Liver (tissue), 8 donors: ENCODE measurements at regions not wholly inside any gene's neighbourhood (a gene's known extent, or its start where the extent isn't known, plus 50 kb on each side); places are given as distances from the start of the nearest gene placed in this dataset.

ENCODE experiments used
- DNase-seq: peaks from one replicate; pipeline ENCODE4 v3.0.0-alpha.2; 2017; ENCODE audit warnings: low spot score
- H3K27ac ChIP-seq, 2 donors: one replicate each; pipeline ENCODE4 v1.7.0; 2013; ENCODE audit warnings: inconsistent platforms in 2 of 2, low read length in 2 of 2, control low read depth in 1 of 2, low read depth in 1 of 2, mild to moderate bottlenecking in 1 of 2
- H3K27me3 ChIP-seq, 4 donors: one replicate each; pipeline versions ENCODE4 v1.6.1 to v1.7.0; 2013; ENCODE audit warnings: low read length in 3 of 4, inconsistent platforms in 1 of 4, mild to moderate bottlenecking in 1 of 4, moderate library complexity in 1 of 4; ENCODE audit not compliant: control insufficient read depth in 4 of 4, insufficient read depth in 4 of 4
- H3K36me3 ChIP-seq, 4 donors: one replicate each; pipeline versions ENCODE4 v1.6.1 to v1.7.0; 2013; ENCODE audit warnings: low read length in 3 of 4, mild to moderate bottlenecking in 3 of 4, low read depth in 1 of 4, moderate library complexity in 1 of 4; ENCODE audit not compliant: control insufficient read depth in 4 of 4, insufficient read depth in 3 of 4
- H3K4me1 ChIP-seq, 4 donors: one replicate each; pipeline versions ENCODE4 v1.6.1 to v1.7.0; 2013; ENCODE audit warnings: low read length in 3 of 4, mild to moderate bottlenecking in 3 of 4, moderate library complexity in 1 of 4; ENCODE audit not compliant: control insufficient read depth in 4 of 4, insufficient read depth in 4 of 4
- H3K4me3 ChIP-seq, 3 donors: one replicate each; pipeline versions ENCODE4 v1.6.1 to v1.7.0; 2013; ENCODE audit warnings: low read length in 3 of 3, control low read depth in 1 of 3, low read depth in 1 of 3, mild to moderate bottlenecking in 1 of 3
- H3K9ac ChIP-seq, 2 donors: one replicate each; pipeline ENCODE4 v1.7.0; 2013; ENCODE audit warnings: low read length in 2 of 2, mild to moderate bottlenecking in 2 of 2, moderate library complexity in 2 of 2, control low read depth in 1 of 2, low read depth in 1 of 2
- H3K9me3 ChIP-seq, 4 donors: one replicate each; pipeline versions ENCODE4 v1.6.1 to v1.7.0; 2013; ENCODE audit warnings: low read length in 3 of 4; ENCODE audit not compliant: control insufficient read depth in 4 of 4
- EGR1 ChIP-seq, 2 donors: IDR thresholded peaks; 2 replicates each; pipeline ENCODE4 v1.6.1; 2016 to 2018; ENCODE audit warnings: antibody characterized with exemption in 2 of 2, low read depth in 2 of 2
- FOXA1 ChIP-seq: IDR thresholded peaks from 2 replicates; pipeline ENCODE4 v1.6.1; 2016; ENCODE audit warnings: antibody characterized with exemption
- FOXA2 ChIP-seq: IDR thresholded peaks from 2 replicates; pipeline ENCODE4 v1.6.1; 2016; ENCODE audit warnings: antibody characterized with exemption
- HNF4A ChIP-seq, 2 donors: conservative IDR thresholded peaks; 2 replicates each; pipeline ENCODE4 v1.6.1; 2016; ENCODE audit warnings: antibody characterized with exemption in 2 of 2, mild to moderate bottlenecking in 2 of 2
- HNF4G ChIP-seq: IDR thresholded peaks from 2 replicates; pipeline ENCODE4 v1.6.1; 2016; ENCODE audit warnings: antibody characterized with exemption
- JUND ChIP-seq, 2 donors: IDR thresholded peaks; 2 replicates each; pipeline ENCODE4 v1.6.1; 2016; ENCODE audit warnings: antibody characterized with exemption in 2 of 2
- NR2F2 ChIP-seq: IDR thresholded peaks from 2 replicates; pipeline ENCODE4 v1.6.1; 2016; ENCODE audit warnings: antibody characterized with exemption
- RAD21 ChIP-seq, 2 donors: IDR thresholded peaks; 2 replicates each; pipeline ENCODE4 v1.6.1; 2016; ENCODE audit warnings: antibody characterized with exemption in 2 of 2, mild to moderate bottlenecking in 2 of 2
- RXRA ChIP-seq, 2 donors: IDR thresholded peaks; 2 replicates each; pipeline ENCODE4 v1.6.1; 2017 to 2018; ENCODE audit warnings: antibody characterized with exemption in 2 of 2, mild to moderate bottlenecking in 1 of 2
- SP1 ChIP-seq: IDR thresholded peaks from 2 replicates; pipeline ENCODE4 v1.6.1; 2018; ENCODE audit warnings: antibody characterized with exemption, mild to moderate bottlenecking
- WGBS: extraction: QIAGEN DNeasy Blood & Tissue Kit; methylation state at CpG from one replicate; pipeline ENCODE4 v1.1.7; 2013; 5-methylcytosine and 5-hydroxymethylcytosine counted together
- TF ChIP-seq, protein P1 (sequence below): IDR thresholded peaks from 2 replicates; pipeline ENCODE4 v1.6.1; 2016; ENCODE audit warnings: antibody characterized with exemption, mild to moderate bottlenecking
- TF ChIP-seq, protein P2 (sequence below): IDR thresholded peaks from 2 replicates; pipeline ENCODE4 v1.6.1; 2016; ENCODE audit warnings: antibody characterized with exemption
- TF ChIP-seq, protein P3 (sequence below): IDR thresholded peaks from 2 replicates; pipeline ENCODE4 v1.6.1; 2016; ENCODE audit warnings: antibody characterized with exemption
- TF ChIP-seq, protein P4 (sequence below): IDR thresholded peaks from 2 replicates; pipeline ENCODE4 v1.6.1; 2016; ENCODE audit warnings: antibody characterized with exemption
- TF ChIP-seq, protein P5 (sequence below): fragments of 150-350 bp; IDR thresholded peaks from 2 replicates; pipeline ENCODE4 v1.5.1; 2017; ENCODE audit warnings: improper control_type of control experiment, low read depth, low read length; ENCODE audit not compliant: missing input control
- donor health status: healthy.
- donor health status: healthy.
- donor health status: healthy.
- donor health status: healthy.
- donor health status: healthy.

DNA sequence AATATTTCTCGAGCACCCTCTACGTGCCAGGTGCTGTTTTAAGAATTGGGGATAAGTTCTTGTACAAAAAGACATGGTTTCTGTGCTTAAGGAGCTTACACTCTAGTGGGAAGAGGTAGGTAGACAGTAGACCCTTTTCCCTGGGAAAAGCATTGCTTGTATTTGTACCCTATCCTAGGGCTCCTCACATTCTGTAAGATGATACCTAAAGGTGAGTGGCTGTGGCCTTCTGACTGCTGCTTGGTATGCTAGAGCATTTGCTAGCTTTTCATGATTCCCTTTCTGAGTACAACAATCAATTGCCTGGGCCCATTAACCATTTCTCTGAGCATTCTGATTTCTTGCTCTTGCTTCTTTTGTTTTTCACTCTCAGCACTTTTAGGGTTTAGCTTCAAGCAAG, 286.6 kb downstream of the ZIC3 start (continued):
- TF ChIP-seq, protein P1, sequence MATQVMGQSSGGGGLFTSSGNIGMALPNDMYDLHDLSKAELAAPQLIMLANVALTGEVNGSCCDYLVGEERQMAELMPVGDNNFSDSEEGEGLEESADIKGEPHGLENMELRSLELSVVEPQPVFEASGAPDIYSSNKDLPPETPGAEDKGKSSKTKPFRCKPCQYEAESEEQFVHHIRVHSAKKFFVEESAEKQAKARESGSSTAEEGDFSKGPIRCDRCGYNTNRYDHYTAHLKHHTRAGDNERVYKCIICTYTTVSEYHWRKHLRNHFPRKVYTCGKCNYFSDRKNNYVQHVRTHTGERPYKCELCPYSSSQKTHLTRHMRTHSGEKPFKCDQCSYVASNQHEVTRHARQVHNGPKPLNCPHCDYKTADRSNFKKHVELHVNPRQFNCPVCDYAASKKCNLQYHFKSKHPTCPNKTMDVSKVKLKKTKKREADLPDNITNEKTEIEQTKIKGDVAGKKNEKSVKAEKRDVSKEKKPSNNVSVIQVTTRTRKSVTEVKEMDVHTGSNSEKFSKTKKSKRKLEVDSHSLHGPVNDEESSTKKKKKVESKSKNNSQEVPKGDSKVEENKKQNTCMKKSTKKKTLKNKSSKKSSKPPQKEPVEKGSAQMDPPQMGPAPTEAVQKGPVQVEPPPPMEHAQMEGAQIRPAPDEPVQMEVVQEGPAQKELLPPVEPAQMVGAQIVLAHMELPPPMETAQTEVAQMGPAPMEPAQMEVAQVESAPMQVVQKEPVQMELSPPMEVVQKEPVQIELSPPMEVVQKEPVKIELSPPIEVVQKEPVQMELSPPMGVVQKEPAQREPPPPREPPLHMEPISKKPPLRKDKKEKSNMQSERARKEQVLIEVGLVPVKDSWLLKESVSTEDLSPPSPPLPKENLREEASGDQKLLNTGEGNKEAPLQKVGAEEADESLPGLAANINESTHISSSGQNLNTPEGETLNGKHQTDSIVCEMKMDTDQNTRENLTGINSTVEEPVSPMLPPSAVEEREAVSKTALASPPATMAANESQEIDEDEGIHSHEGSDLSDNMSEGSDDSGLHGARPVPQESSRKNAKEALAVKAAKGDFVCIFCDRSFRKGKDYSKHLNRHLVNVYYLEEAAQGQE = no peak
- no peak for TF ChIP-seq EGR1 (IDR thresholded peaks at IDR 0.05; ENCODE audit: low read depth in 2 of 2)
- TF ChIP-seq JUND (IDR thresholded peaks at IDR 0.05) = no peak

DNA sequence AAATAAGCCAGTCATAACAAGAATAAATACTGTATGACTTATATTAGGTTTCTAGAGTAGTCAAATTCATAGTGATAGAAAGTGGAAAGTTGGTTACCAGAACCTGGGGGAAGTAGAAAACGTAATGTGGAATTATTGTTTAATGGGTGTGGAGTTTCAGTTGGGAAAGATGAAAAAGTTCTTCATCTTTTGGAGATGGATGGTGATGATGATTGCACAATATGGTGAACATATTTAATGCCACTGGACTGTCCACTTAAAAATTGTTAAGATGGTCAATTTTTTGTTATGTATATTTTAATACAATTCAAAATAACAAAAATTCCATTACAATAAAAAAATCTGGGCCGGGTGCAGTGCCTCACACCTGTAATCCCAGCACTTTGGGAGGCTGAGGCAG, 289.6 kb downstream of the ZIC3 start:
- H3K4me1 ChIP-seq = no peaks in the 10 kb centered on the region
- no peaks in the 10 kb centered on the region for H3K27me3 ChIP-seq
- WGBS = 59% methylated on average over 2 of the region's 2 CpGs
- DNase-seq = no peak
- no peak overlapping the region for H3K27ac ChIP-seq
- no peaks in the 10 kb centered on the region for H3K36me3 ChIP-seq
- no peak overlapping the region for H3K4me3 ChIP-seq
- H3K9me3 ChIP-seq = no peaks in the 10 kb centered on the region
- no peak for TF ChIP-seq JUND (IDR thresholded peaks at IDR 0.05)
- TF ChIP-seq HNF4A (conservative IDR thresholded peaks at IDR 0.05) = no peak
- TF ChIP-seq HNF4G = no peak
- no peak for TF ChIP-seq FOXA2
- TF ChIP-seq, protein P2, sequence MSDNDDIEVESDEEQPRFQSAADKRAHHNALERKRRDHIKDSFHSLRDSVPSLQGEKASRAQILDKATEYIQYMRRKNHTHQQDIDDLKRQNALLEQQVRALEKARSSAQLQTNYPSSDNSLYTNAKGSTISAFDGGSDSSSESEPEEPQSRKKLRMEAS = no peak
- TF ChIP-seq, protein P1 = no peak
- TF ChIP-seq RXRA (IDR thresholded peaks at IDR 0.05) = no peak
- no peak for TF ChIP-seq NR2F2
- TF ChIP-seq FOXA1 = no peak
- TF ChIP-seq, protein P3, sequence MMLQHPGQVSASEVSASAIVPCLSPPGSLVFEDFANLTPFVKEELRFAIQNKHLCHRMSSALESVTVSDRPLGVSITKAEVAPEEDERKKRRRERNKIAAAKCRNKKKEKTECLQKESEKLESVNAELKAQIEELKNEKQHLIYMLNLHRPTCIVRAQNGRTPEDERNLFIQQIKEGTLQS = no peak
- TF ChIP-seq RAD21 (IDR thresholded peaks at IDR 0.05) = no peak
- TF ChIP-seq, protein P4, sequence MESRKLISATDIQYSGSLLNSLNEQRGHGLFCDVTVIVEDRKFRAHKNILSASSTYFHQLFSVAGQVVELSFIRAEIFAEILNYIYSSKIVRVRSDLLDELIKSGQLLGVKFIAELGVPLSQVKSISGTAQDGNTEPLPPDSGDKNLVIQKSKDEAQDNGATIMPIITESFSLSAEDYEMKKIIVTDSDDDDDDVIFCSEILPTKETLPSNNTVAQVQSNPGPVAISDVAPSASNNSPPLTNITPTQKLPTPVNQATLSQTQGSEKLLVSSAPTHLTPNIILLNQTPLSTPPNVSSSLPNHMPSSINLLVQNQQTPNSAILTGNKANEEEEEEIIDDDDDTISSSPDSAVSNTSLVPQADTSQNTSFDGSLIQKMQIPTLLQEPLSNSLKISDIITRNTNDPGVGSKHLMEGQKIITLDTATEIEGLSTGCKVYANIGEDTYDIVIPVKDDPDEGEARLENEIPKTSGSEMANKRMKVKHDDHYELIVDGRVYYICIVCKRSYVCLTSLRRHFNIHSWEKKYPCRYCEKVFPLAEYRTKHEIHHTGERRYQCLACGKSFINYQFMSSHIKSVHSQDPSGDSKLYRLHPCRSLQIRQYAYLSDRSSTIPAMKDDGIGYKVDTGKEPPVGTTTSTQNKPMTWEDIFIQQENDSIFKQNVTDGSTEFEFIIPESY = no peak
- TF ChIP-seq, protein P5, sequence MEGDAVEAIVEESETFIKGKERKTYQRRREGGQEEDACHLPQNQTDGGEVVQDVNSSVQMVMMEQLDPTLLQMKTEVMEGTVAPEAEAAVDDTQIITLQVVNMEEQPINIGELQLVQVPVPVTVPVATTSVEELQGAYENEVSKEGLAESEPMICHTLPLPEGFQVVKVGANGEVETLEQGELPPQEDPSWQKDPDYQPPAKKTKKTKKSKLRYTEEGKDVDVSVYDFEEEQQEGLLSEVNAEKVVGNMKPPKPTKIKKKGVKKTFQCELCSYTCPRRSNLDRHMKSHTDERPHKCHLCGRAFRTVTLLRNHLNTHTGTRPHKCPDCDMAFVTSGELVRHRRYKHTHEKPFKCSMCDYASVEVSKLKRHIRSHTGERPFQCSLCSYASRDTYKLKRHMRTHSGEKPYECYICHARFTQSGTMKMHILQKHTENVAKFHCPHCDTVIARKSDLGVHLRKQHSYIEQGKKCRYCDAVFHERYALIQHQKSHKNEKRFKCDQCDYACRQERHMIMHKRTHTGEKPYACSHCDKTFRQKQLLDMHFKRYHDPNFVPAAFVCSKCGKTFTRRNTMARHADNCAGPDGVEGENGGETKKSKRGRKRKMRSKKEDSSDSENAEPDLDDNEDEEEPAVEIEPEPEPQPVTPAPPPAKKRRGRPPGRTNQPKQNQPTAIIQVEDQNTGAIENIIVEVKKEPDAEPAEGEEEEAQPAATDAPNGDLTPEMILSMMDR = no peak
- no peak for TF ChIP-seq SP1
- no peak overlapping the region for H3K9ac ChIP-seq
